ENCODE measurements at regions not wholly inside any gene's neighbourhood (a gene's known extent, or its start where the extent isn't known, plus 50 kb on each side); places are given as distances from the start of the nearest gene placed in this dataset.

DNA sequence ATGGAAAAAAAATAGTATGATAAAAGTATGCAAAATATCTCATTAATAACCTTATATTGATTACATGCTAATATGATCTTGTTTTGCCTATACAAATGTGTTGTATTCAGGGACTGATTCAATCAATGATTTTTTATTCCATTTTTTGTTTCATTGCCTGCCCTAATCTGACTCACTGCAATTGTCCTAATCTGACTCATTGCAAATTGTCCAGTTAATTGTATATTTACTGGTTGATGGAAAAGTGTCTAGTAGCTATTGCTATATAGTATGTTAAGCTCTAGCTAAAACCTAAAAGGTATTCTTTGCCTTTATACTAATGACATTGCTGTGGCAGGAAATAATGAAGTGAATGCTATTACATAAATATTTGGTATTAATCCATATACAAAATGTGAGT lies 728.9 kb upstream of the ZP4 start:
- no peaks in the 10 kb centered on the region for H3K4me1 Mint-ChIP-seq
- POLR2A ChIA-PET = no interaction called here
- Histone ChIP-seq H3K4me1 (ENCODE audit: control insufficient read depth in 2 of 2, insufficient read depth in 2 of 2, low read length in 2 of 2) (no peaks in the 10 kb centered on the region), H3K27ac (ENCODE audit: low read length in 2 of 2) (no peak overlapping the region), H3K79me2 (ENCODE audit: control insufficient read depth, insufficient read depth, low read length) (no peaks in the 10 kb centered on the region), H2AFZ (ENCODE audit: insufficient read depth, low read depth, low read length, poor library complexity, severe bottlenecking) (no peak overlapping the region), H3K27me3 (replicated peaks in 1 of 4; ENCODE audit: control extremely low read depth in 1 of 4, control insufficient read depth in 3 of 4, insufficient read depth in 4 of 4, low read length in 3 of 4) (no peaks in the 10 kb centered on the region), H3K9me3 (ENCODE audit: control extremely low read depth in 1 of 3, control insufficient read depth in 2 of 3, insufficient read depth in 1 of 3, low read length in 2 of 3) (no peaks in the 10 kb centered on the region), H3K4me2 (replicated peaks; ENCODE audit: low read depth, low read length, poor library complexity, severe bottlenecking) (no peak overlapping the region), H3K36me3 (replicated peaks in 1 of 2; ENCODE audit: control extremely low read depth in 1 of 2, control insufficient read depth in 1 of 2, extremely low read depth in 1 of 2, insufficient read depth in 2 of 2, low read length in 1 of 2) (no peaks in the 10 kb centered on the region), H4K20me1 (ENCODE audit: control insufficient read depth, insufficient read depth, low read length, poor library complexity, severe bottlenecking) (no peaks in the 10 kb centered on the region), H3K9ac (ENCODE audit: low read length) (no peak overlapping the region), H3K4me3 (ENCODE audit: control extremely low read depth in 1 of 5, extremely low read depth in 1 of 5, insufficient read depth in 1 of 5, low read depth in 2 of 5, low read length in 4 of 5) (no peak overlapping the region)
- no peak overlapping the region for H3K27ac Mint-ChIP-seq
- H3K9me3 Mint-ChIP-seq (ENCODE audit: insufficient read depth) = peaks cover 4% of the 10 kb centered on the region
- DNase-seq (no peak), ATAC-seq (ENCODE audit: low read depth) (no peak)
- no peak overlapping the region for H3K4me3 Mint-ChIP-seq
- intact Hi-C loops (cut with micrococcal nuclease) = no loop called here
- no peaks in the 10 kb centered on the region for H3K27me3 Mint-ChIP-seq
- no peak for TF ChIP-seq EZH2 (IDR thresholded peaks at IDR 0.05; ENCODE audit: borderline replicate concordance, insufficient read depth, low read depth, low read length, poor library complexity, severe bottlenecking)
- TF ChIP-seq, protein P1, sequence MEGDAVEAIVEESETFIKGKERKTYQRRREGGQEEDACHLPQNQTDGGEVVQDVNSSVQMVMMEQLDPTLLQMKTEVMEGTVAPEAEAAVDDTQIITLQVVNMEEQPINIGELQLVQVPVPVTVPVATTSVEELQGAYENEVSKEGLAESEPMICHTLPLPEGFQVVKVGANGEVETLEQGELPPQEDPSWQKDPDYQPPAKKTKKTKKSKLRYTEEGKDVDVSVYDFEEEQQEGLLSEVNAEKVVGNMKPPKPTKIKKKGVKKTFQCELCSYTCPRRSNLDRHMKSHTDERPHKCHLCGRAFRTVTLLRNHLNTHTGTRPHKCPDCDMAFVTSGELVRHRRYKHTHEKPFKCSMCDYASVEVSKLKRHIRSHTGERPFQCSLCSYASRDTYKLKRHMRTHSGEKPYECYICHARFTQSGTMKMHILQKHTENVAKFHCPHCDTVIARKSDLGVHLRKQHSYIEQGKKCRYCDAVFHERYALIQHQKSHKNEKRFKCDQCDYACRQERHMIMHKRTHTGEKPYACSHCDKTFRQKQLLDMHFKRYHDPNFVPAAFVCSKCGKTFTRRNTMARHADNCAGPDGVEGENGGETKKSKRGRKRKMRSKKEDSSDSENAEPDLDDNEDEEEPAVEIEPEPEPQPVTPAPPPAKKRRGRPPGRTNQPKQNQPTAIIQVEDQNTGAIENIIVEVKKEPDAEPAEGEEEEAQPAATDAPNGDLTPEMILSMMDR (IDR thresholded peaks at IDR 0.05) = no peak
- CTCF ChIA-PET = no interaction called here

DNA sequence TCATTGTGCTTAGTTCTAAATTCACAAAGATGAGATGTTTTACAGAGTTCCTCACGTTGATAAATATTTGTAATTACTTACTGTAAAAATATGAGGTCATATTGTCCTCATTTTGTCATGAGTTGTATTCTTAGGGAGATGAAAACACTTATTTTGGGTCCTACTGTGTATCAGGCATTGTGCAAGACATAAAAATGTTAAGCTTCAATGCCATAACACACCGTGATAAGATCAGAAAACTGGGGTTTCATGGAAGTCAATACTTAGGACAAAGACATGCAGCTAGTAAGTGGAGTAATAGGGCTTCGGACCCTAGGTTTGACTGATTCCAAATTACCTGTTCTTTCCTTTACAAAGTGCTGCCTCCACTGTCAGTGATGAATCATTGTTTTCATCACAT lies 720.7 kb upstream of the ZP4 start:
- no peaks in the 10 kb centered on the region for H3K36me3 ChIP-seq (replicated peaks in 1 of 2; ENCODE audit: control extremely low read depth in 1 of 2, control insufficient read depth in 1 of 2, extremely low read depth in 1 of 2, insufficient read depth in 2 of 2, low read length in 1 of 2)

More for the DNA sequence above, 720.7 kb upstream of the ZP4 start:
- no peaks in the 10 kb centered on the region for H3K79me2 ChIP-seq (ENCODE audit: control insufficient read depth, insufficient read depth, low read length)
- ATAC-seq (ENCODE audit: low read depth) (no peak), DNase-seq (no peak)
- no peak overlapping the region for H3K9ac ChIP-seq (ENCODE audit: low read length)
- no peaks in the 10 kb centered on the region for H3K27me3 Mint-ChIP-seq
- peaks cover 4% of the 10 kb centered on the region for H3K4me1 Mint-ChIP-seq
- no peak overlapping the region for H3K27ac Mint-ChIP-seq
- H2AFZ ChIP-seq (ENCODE audit: insufficient read depth, low read depth, low read length, poor library complexity, severe bottlenecking) = no peak overlapping the region
- no peak overlapping the region for H3K4me3 ChIP-seq (ENCODE audit: control extremely low read depth in 1 of 5, extremely low read depth in 1 of 5, insufficient read depth in 1 of 5, low read depth in 2 of 5, low read length in 4 of 5)
- 71% methylated on average over 1 of the region's 3 CpGs for WGBS (ENCODE audit: insufficient coverage)
- H4K20me1 ChIP-seq (ENCODE audit: control insufficient read depth, insufficient read depth, low read length, poor library complexity, severe bottlenecking) = no peaks in the 10 kb centered on the region
- no peak overlapping the region for H3K27ac ChIP-seq (ENCODE audit: low read length in 2 of 2)
- ChIA-PET CTCF (no interaction called here), POLR2A (no interaction called here)
- peaks cover 0 to 22% of the 10 kb centered on the region in 2 donors for H3K4me1 ChIP-seq (ENCODE audit: control insufficient read depth in 2 of 2, insufficient read depth in 2 of 2, low read length in 2 of 2)
- peaks cover 3% of the 10 kb centered on the region for H3K9me3 Mint-ChIP-seq (ENCODE audit: insufficient read depth)
- H3K27me3 ChIP-seq (replicated peaks in 1 of 4; ENCODE audit: control extremely low read depth in 1 of 4, control insufficient read depth in 3 of 4, insufficient read depth in 4 of 4, low read length in 3 of 4) = no peaks in the 10 kb centered on the region
- no peak overlapping the region for H3K4me3 Mint-ChIP-seq
- no peak overlapping the region for H3K4me2 ChIP-seq (replicated peaks; ENCODE audit: low read depth, low read length, poor library complexity, severe bottlenecking)
- no peak for TF ChIP-seq EZH2 (IDR thresholded peaks at IDR 0.05; ENCODE audit: borderline replicate concordance, insufficient read depth, low read depth, low read length, poor library complexity, severe bottlenecking)
- TF ChIP-seq, protein P1 (IDR thresholded peaks at IDR 0.05) = no peak
- peaks cover 0 to 1% (median 0%) of the 10 kb centered on the region in 3 donors for H3K9me3 ChIP-seq (ENCODE audit: control extremely low read depth in 1 of 3, control insufficient read depth in 2 of 3, insufficient read depth in 1 of 3, low read length in 2 of 3)
- intact Hi-C loops (cut with micrococcal nuclease) = no loop called here

Data from B cell (primary cell).